GM12878 (cell line): ENCODE measurements at regions not wholly inside any gene's neighbourhood (a gene's known extent, or its start where the extent isn't known, plus 50 kb on each side); places are given as distances from the start of the nearest gene placed in this dataset.

Source experiments
- CEBPB ChIP-seq, 2 experiments: fragments of 150-350 bp in 1 of 2; IDR thresholded peaks; 2 replicates each; pipeline ENCODE4 v1.6.1; 2012 to 2014; ENCODE audit warnings: low read depth in 2 of 2, low read length in 2 of 2, borderline replicate concordance in 1 of 2, inconsistent platforms in 1 of 2
- EED ChIP-seq: sonication (generic); IDR thresholded peaks from 2 replicates; pipeline ENCODE4 v1.6.1; 2016; ENCODE audit warnings: antibody characterized with exemption, low read depth
- EZH2 ChIP-seq: IDR thresholded peaks from 2 replicates; pipeline ENCODE4 v1.6.1; 2012; ENCODE audit warnings: low read depth, mild to moderate bottlenecking, control low read depth, inconsistent platforms, low read length, borderline replicate concordance; ENCODE audit not compliant: control insufficient read depth
- FOXM1 ChIP-seq: IDR thresholded peaks from 2 replicates; pipeline ENCODE4 v1.6.1; 2012; ENCODE audit warnings: low read depth, mild to moderate bottlenecking, inconsistent platforms, low read length, moderate library complexity
- JUND ChIP-seq: IDR thresholded peaks from 2 replicates; pipeline ENCODE4 v1.6.1; 2012; ENCODE audit warnings: low read depth, mild to moderate bottlenecking, low read length, improper control_type of control experiment, moderate library complexity
- PKNOX1 ChIP-seq: fragments of 450-650 bp; IDR thresholded peaks from 2 replicates; pipeline ENCODE4 v1.6.1; 2016; ENCODE audit warnings: mild to moderate bottlenecking
- POLR2A ChIP-seq: IDR thresholded peaks from 2 replicates; pipeline ENCODE4 v1.6.1; 2011; ENCODE audit warnings: low read depth, mild to moderate bottlenecking, low read length
- RAD21 ChIP-seq: IDR thresholded peaks from 2 replicates; pipeline ENCODE4 v1.6.1; 2011; ENCODE audit warnings: mild to moderate bottlenecking, low read depth, low read length, moderate library complexity; ENCODE audit not compliant: insufficient read depth
- SIN3A ChIP-seq: IDR thresholded peaks from 2 replicates; pipeline ENCODE4 v1.6.1; 2012; ENCODE audit warnings: low read depth, low read length, improper control_type of control experiment
- SMC3 ChIP-seq: IDR thresholded peaks from 2 replicates; pipeline ENCODE4 v1.6.1; 2011; ENCODE audit warnings: low read length, improper control_type of control experiment, borderline replicate concordance
- SP1 ChIP-seq: IDR thresholded peaks from one replicate; pipeline ENCODE4 v1.6.1; 2011; ENCODE audit warnings: low read depth, low read length
- SPI1 ChIP-seq: IDR thresholded peaks from 2 replicates; pipeline ENCODE4 v1.6.1; 2011; ENCODE audit warnings: low read depth, mild to moderate bottlenecking, low read length, moderate library complexity, borderline replicate concordance; ENCODE audit not compliant: insufficient read depth
- TF ChIP-seq, protein P1 (sequence below), 3 experiments: IDR thresholded peaks in 2 of 3; conservative IDR thresholded peaks in 1 of 3; 2 replicates each; pipeline ENCODE4 v1.5.1; 2011; ENCODE audit warnings: low read depth in 3 of 3, low read length in 3 of 3, mild to moderate bottlenecking in 3 of 3, control low read depth in 2 of 3, moderate library complexity in 2 of 3, inconsistent platforms in 1 of 3, mixed read lengths in 1 of 3; ENCODE audit not compliant: control insufficient read depth in 2 of 3, insufficient read depth in 1 of 3; ENCODE audit errors: extremely low read depth in 1 of 3

- no peak for TF ChIP-seq EZH2
- TF ChIP-seq SMC3 = peak; percentile 83
- TF ChIP-seq, protein P1, sequence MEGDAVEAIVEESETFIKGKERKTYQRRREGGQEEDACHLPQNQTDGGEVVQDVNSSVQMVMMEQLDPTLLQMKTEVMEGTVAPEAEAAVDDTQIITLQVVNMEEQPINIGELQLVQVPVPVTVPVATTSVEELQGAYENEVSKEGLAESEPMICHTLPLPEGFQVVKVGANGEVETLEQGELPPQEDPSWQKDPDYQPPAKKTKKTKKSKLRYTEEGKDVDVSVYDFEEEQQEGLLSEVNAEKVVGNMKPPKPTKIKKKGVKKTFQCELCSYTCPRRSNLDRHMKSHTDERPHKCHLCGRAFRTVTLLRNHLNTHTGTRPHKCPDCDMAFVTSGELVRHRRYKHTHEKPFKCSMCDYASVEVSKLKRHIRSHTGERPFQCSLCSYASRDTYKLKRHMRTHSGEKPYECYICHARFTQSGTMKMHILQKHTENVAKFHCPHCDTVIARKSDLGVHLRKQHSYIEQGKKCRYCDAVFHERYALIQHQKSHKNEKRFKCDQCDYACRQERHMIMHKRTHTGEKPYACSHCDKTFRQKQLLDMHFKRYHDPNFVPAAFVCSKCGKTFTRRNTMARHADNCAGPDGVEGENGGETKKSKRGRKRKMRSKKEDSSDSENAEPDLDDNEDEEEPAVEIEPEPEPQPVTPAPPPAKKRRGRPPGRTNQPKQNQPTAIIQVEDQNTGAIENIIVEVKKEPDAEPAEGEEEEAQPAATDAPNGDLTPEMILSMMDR (IDR thresholded peaks at IDR 0.05 in 2 of 3, conservative IDR thresholded peaks at IDR 0.05 in 1 of 3; ENCODE audit: control insufficient read depth in 2 of 3, extremely low read depth in 1 of 3, insufficient read depth in 1 of 3, low read depth in 3 of 3, low read length in 3 of 3) = peak; percentile 74 to 84 (median 82)
- no peak for TF ChIP-seq JUND
- no peak for TF ChIP-seq EED
- TF ChIP-seq SPI1 = no peak
- no peak for TF ChIP-seq SP1
- no peak for TF ChIP-seq PKNOX1
- no peak for TF ChIP-seq SIN3A
- TF ChIP-seq POLR2A = no peak
- peak; percentile 65 for TF ChIP-seq RAD21
- TF ChIP-seq CEBPB (IDR thresholded peaks at IDR 0.05; ENCODE audit: borderline replicate concordance in 1 of 2, low read depth in 2 of 2, low read length in 2 of 2) = no peak
- TF ChIP-seq FOXM1 = no peak
Observed at GRCh38 chr18:62637807-62638687, 77.3 kb upstream of the PHLPP1 start.
